ENCODE measurements at regions not wholly inside any gene's neighbourhood (a gene's known extent, or its start where the extent isn't known, plus 50 kb on each side); places are given as distances from the start of the nearest gene placed in this dataset.

- Histone ChIP-seq H3K56ac (ENCODE audit: insufficient read length, low read depth, low read length) (no peak overlapping the region), H2BK5ac (ENCODE audit: insufficient read length, low read length) (no peak overlapping the region), H3K27ac (ENCODE audit: insufficient read length, low read depth, low read length) (no peak overlapping the region), H2BK12ac (ENCODE audit: insufficient read length, low read depth, low read length) (no peak overlapping the region), H3K14ac (ENCODE audit: insufficient read depth, low read length) (no peak overlapping the region), H2BK20ac (ENCODE audit: low read depth, low read length, poor library complexity, severe bottlenecking) (no peak overlapping the region), H3K23ac (ENCODE audit: insufficient read length, low read depth, low read length) (no peak overlapping the region), H3K79me1 (ENCODE audit: insufficient read depth, low read depth, low read length, poor library complexity, severe bottlenecking) (no peaks in the 10 kb centered on the region), H3K79me2 (ENCODE audit: insufficient read depth, low read length) (no peaks in the 10 kb centered on the region), H4K5ac (ENCODE audit: insufficient read length, low read depth, low read length) (no peak overlapping the region), H3K23me2 (ENCODE audit: insufficient read length, low read depth, low read length, poor library complexity, severe bottlenecking) (no peaks in the 10 kb centered on the region), H2BK120ac (ENCODE audit: low read depth, low read length, poor library complexity, severe bottlenecking) (no peak overlapping the region), H2AK5ac (ENCODE audit: insufficient read length, low read length) (no peak overlapping the region), H3K27me3 (ENCODE audit: insufficient read depth, low read length) (no peaks in the 10 kb centered on the region), H3K18ac (ENCODE audit: insufficient read length, low read depth, low read length) (no peak overlapping the region), H3T11ph (ENCODE audit: low read length) (no peak overlapping the region), H3K4ac (ENCODE audit: low read depth, low read length) (no peak overlapping the region), H4K20me1 (ENCODE audit: control insufficient read depth, insufficient read depth, insufficient read length) (no peaks in the 10 kb centered on the region), H3K9me3 (ENCODE audit: control insufficient read depth, low read depth, low read length) (no peaks in the 10 kb centered on the region), H2AFZ (ENCODE audit: low read length) (no peak overlapping the region), H2BK15ac (ENCODE audit: low read depth, low read length) (no peak overlapping the region), H3K4me1 (ENCODE audit: insufficient read depth, low read length) (no peaks in the 10 kb centered on the region), H3K9ac (ENCODE audit: extremely low read depth, insufficient read length, low read length) (no peak overlapping the region), H3K4me2 (ENCODE audit: insufficient read depth, insufficient read length, low read length) (no peak overlapping the region), H4K8ac (replicated peaks; ENCODE audit: insufficient read length, low read depth, low read length) (no peak overlapping the region), H4K91ac (ENCODE audit: insufficient read length, low read depth, low read length) (no peak overlapping the region)
- peaks cover 0 to 2% (median 0%) of the 10 kb centered on the region in 3 experiments; a peak in 3 of 7 replicates for H3K36me3 Mint-ChIP-seq (ENCODE audit: insufficient read depth in 1 of 3, low read depth in 3 of 3)
- TF ChIP-seq, protein P1, sequence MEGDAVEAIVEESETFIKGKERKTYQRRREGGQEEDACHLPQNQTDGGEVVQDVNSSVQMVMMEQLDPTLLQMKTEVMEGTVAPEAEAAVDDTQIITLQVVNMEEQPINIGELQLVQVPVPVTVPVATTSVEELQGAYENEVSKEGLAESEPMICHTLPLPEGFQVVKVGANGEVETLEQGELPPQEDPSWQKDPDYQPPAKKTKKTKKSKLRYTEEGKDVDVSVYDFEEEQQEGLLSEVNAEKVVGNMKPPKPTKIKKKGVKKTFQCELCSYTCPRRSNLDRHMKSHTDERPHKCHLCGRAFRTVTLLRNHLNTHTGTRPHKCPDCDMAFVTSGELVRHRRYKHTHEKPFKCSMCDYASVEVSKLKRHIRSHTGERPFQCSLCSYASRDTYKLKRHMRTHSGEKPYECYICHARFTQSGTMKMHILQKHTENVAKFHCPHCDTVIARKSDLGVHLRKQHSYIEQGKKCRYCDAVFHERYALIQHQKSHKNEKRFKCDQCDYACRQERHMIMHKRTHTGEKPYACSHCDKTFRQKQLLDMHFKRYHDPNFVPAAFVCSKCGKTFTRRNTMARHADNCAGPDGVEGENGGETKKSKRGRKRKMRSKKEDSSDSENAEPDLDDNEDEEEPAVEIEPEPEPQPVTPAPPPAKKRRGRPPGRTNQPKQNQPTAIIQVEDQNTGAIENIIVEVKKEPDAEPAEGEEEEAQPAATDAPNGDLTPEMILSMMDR (conservative IDR thresholded peaks at IDR 0.05): no peak
- peaks cover 0 to 11% of the 10 kb centered on the region in 2 experiments; a peak in 2 of 4 replicates for H3K4me1 Mint-ChIP-seq
- H3K27me3 Mint-ChIP-seq (ENCODE audit: low read depth): peaks cover 54% of the 10 kb centered on the region
- DNase-seq: no peak
- no peak overlapping the region for H3K27ac Mint-ChIP-seq
- H3K9me3 Mint-ChIP-seq: peaks cover 77 to 83% of the 10 kb centered on the region in 2 experiments
- WGBS (ENCODE audit: extremely low coverage, insufficient read length, low lambda C conversion rate): no CpG with 5 or more reads among the region's 6 CpGs
- no peak overlapping the region for H3K4me3 Mint-ChIP-seq
Observed at GRCh38 chrX:69299285-69299684, 134.0 kb upstream of the PJA1 start.
